Colonic mucosa (tissue), 4 donors: ENCODE measurements at regions not wholly inside any gene's neighbourhood (a gene's known extent, or its start where the extent isn't known, plus 50 kb on each side); places are given as distances from the start of the nearest gene placed in this dataset.

Experiments
- DNase-seq: peaks from one replicate; pipeline ENCODE4 v3.0.0-alpha.2; 2020
- H3K27ac ChIP-seq: fragments of 200-600 bp; one replicate; pipeline ENCODE4 v1.8.0; 2021
- H3K27me3 ChIP-seq: fragments of 200-600 bp; one replicate; pipeline ENCODE4 v1.8.0; 2021
- H3K36me3 ChIP-seq: fragments of 200-600 bp; one replicate; pipeline ENCODE4 v1.8.0; 2021
- H3K4me1 ChIP-seq: fragments of 200-600 bp; one replicate; pipeline ENCODE4 v1.8.0; 2021; ENCODE audit warnings: mild to moderate bottlenecking
- H3K4me3 ChIP-seq: fragments of 200-600 bp; one replicate; pipeline ENCODE4 v1.8.0; 2021
- H3K9ac ChIP-seq, 2 donors: one replicate each; pipeline ENCODE4 v1.7.0; 2013; ENCODE audit warnings: control low read depth in 2 of 2, low read depth in 2 of 2, low read length in 2 of 2
- H3K9me3 ChIP-seq: fragments of 200-600 bp; one replicate; pipeline ENCODE4 v1.8.0; 2021
- CTCF ChIP-seq: fragments of 200-600 bp; IDR thresholded peaks from one replicate; pipeline ENCODE4 v1.8.0; 2022; ENCODE audit warnings: antibody characterized with exemption, mild to moderate bottlenecking
- intact Hi-C: fragments of 100-400 bp; cut with DNase I; formaldehyde crosslinking; loops from one replicate; pipeline ENCODE4 v1.14.1; 2022
- donor health status: healthy.
- donor health status: DM: no; HTN: no; CAD: no.
- donor health status: DM: no; HTN: no; CAD: no.

- no peak for TF ChIP-seq CTCF
- H3K4me1 ChIP-seq: no peaks in the 10 kb centered on the region
- no peaks in the 10 kb centered on the region for H3K36me3 ChIP-seq
- H3K27ac ChIP-seq: no peak overlapping the region
- H3K9ac ChIP-seq: no peak overlapping the region
- intact Hi-C loops: no loop called here
- no peaks in the 10 kb centered on the region for H3K9me3 ChIP-seq
- H3K27me3 ChIP-seq: no peaks in the 10 kb centered on the region
- no peak for DNase-seq
- H3K4me3 ChIP-seq: no peak overlapping the region
These were observed 173.0 kb upstream of the WSCD2 start for GRCh38 chr12:107955966-107956643.

GRCh38 chr12:107957459-107957858 lies 171.6 kb upstream of the WSCD2 start:
- Histone ChIP-seq H3K36me3 (no peaks in the 10 kb centered on the region), H3K9me3 (no peaks in the 10 kb centered on the region), H3K4me3 (no peak overlapping the region), H3K9ac (no peak overlapping the region), H3K4me1 (no peaks in the 10 kb centered on the region), H3K27ac (no peak overlapping the region), H3K27me3 (no peaks in the 10 kb centered on the region)
- no peak for DNase-seq
- TF ChIP-seq CTCF: no peak
- intact Hi-C loops: no loop called here

GRCh38 chr12:107963635-107964034 lies 165.5 kb upstream of the WSCD2 start:
- H3K4me3 ChIP-seq: no peak overlapping the region
- no peak overlapping the region for H3K27ac ChIP-seq
- no peak overlapping the region for H3K9ac ChIP-seq
- no peak for DNase-seq
- H3K36me3 ChIP-seq: no peaks in the 10 kb centered on the region
- no peaks in the 10 kb centered on the region for H3K27me3 ChIP-seq
- H3K4me1 ChIP-seq: no peaks in the 10 kb centered on the region
- intact Hi-C loops: no loop called here
- TF ChIP-seq CTCF: no peak
- H3K9me3 ChIP-seq: no peaks in the 10 kb centered on the region

- Histone ChIP-seq H3K27ac (no peak overlapping the region), H3K9ac (no peak overlapping the region), H3K4me3 (no peak overlapping the region), H3K27me3 (no peaks in the 10 kb centered on the region), H3K36me3 (no peaks in the 10 kb centered on the region), H3K9me3 (no peaks in the 10 kb centered on the region), H3K4me1 (no peaks in the 10 kb centered on the region)
- no peak for DNase-seq
- TF ChIP-seq CTCF: no peak
- intact Hi-C loops: no loop called here
These were observed 161.9 kb upstream of the WSCD2 start for GRCh38 chr12:107967170-107967569.

- no peaks in the 10 kb centered on the region for H3K4me1 ChIP-seq
- TF ChIP-seq CTCF: no peak
- no peak for DNase-seq
- no peak overlapping the region for H3K27ac ChIP-seq
- no peaks in the 10 kb centered on the region for H3K9me3 ChIP-seq
- H3K4me3 ChIP-seq: no peak overlapping the region
- H3K9ac ChIP-seq: no peak overlapping the region
- intact Hi-C loops: no loop called here
- no peaks in the 10 kb centered on the region for H3K36me3 ChIP-seq
- no peaks in the 10 kb centered on the region for H3K27me3 ChIP-seq
These were observed 155.1 kb upstream of the WSCD2 start for GRCh38 chr12:107973950-107974349.
